ENCODE measurements at regions not wholly inside any gene's neighbourhood (a gene's known extent, or its start where the extent isn't known, plus 50 kb on each side); places are given as distances from the start of the nearest gene placed in this dataset.

GRCh38 chr7:20466543-20467021 is 135.9 kb downstream of the ITGB8 start:
- H3K27me3 ChIP-seq (replicated peaks; ENCODE audit: control insufficient read depth, insufficient read depth, low read length): no peaks in the 10 kb centered on the region
- no peak for DNase-seq (ENCODE audit: extremely low read depth, insufficient read length)
- no peaks in the 10 kb centered on the region for H3K36me3 ChIP-seq (ENCODE audit: control insufficient read depth, insufficient read depth, low read length)
- no peak for TF ChIP-seq CTCF (IDR thresholded peaks at IDR 0.05; ENCODE audit: insufficient read depth, low read length, poor library complexity, severe bottlenecking)
- no peak overlapping the region for H3K4me3 ChIP-seq (replicated peaks; ENCODE audit: low read depth, low read length)

- TF ChIP-seq CTCF (IDR thresholded peaks at IDR 0.05; ENCODE audit: insufficient read depth, low read length, poor library complexity, severe bottlenecking): no peak
- DNase-seq (ENCODE audit: extremely low read depth, insufficient read length): no peak
- no peak overlapping the region for H3K4me3 ChIP-seq (replicated peaks; ENCODE audit: low read depth, low read length)
Observed at GRCh38 chr7:20470082-20470481, 139.4 kb downstream of the ITGB8 start.

GRCh38 chr7:20470726-20471125 is 140.0 kb downstream of the ITGB8 start:
- DNase-seq (ENCODE audit: extremely low read depth, insufficient read length): no peak
- H3K4me3 ChIP-seq (replicated peaks; ENCODE audit: low read depth, low read length): no peak overlapping the region
- H3K27me3 ChIP-seq (replicated peaks; ENCODE audit: control insufficient read depth, insufficient read depth, low read length): no peaks in the 10 kb centered on the region
- no peak for TF ChIP-seq CTCF (IDR thresholded peaks at IDR 0.05; ENCODE audit: insufficient read depth, low read length, poor library complexity, severe bottlenecking)
- no peaks in the 10 kb centered on the region for H3K36me3 ChIP-seq (ENCODE audit: control insufficient read depth, insufficient read depth, low read length)

More at GRCh38 chr7:20470082-20470481, 139.4 kb downstream of the ITGB8 start:
- H3K27me3 ChIP-seq (replicated peaks; ENCODE audit: control insufficient read depth, insufficient read depth, low read length): no peaks in the 10 kb centered on the region
- no peaks in the 10 kb centered on the region for H3K36me3 ChIP-seq (ENCODE audit: control insufficient read depth, insufficient read depth, low read length)

- no peaks in the 10 kb centered on the region for H3K27me3 ChIP-seq (replicated peaks; ENCODE audit: control insufficient read depth, insufficient read depth, low read length)
- TF ChIP-seq CTCF (IDR thresholded peaks at IDR 0.05; ENCODE audit: insufficient read depth, low read length, poor library complexity, severe bottlenecking): no peak
- no peak for DNase-seq (ENCODE audit: extremely low read depth, insufficient read length)
- no peaks in the 10 kb centered on the region for H3K36me3 ChIP-seq (ENCODE audit: control insufficient read depth, insufficient read depth, low read length)
- no peak overlapping the region for H3K4me3 ChIP-seq (replicated peaks; ENCODE audit: low read depth, low read length)
Observed at GRCh38 chr7:20474249-20474648, 141.2 kb upstream of the ABCB5 start.

- no peak overlapping the region for H3K4me3 ChIP-seq (replicated peaks; ENCODE audit: low read depth, low read length)
- TF ChIP-seq CTCF (IDR thresholded peaks at IDR 0.05; ENCODE audit: insufficient read depth, low read length, poor library complexity, severe bottlenecking): no peak
- H3K27me3 ChIP-seq (replicated peaks; ENCODE audit: control insufficient read depth, insufficient read depth, low read length): no peaks in the 10 kb centered on the region
- DNase-seq (ENCODE audit: extremely low read depth, insufficient read length): no peak
- H3K36me3 ChIP-seq (ENCODE audit: control insufficient read depth, insufficient read depth, low read length): no peaks in the 10 kb centered on the region
Observed at GRCh38 chr7:20475756-20476155, 139.7 kb upstream of the ABCB5 start.

GRCh38 chr7:20477067-20477466 is 138.4 kb upstream of the ABCB5 start:
- no peaks in the 10 kb centered on the region for H3K36me3 ChIP-seq (ENCODE audit: control insufficient read depth, insufficient read depth, low read length)
- no peak overlapping the region for H3K4me3 ChIP-seq (replicated peaks; ENCODE audit: low read depth, low read length)
- no peak for DNase-seq (ENCODE audit: extremely low read depth, insufficient read length)
- H3K27me3 ChIP-seq (replicated peaks; ENCODE audit: control insufficient read depth, insufficient read depth, low read length): no peaks in the 10 kb centered on the region
- TF ChIP-seq CTCF (IDR thresholded peaks at IDR 0.05; ENCODE audit: insufficient read depth, low read length, poor library complexity, severe bottlenecking): no peak

All from GM06990 (cell line).